Liver (tissue), 3 donors: ENCODE measurements at regions not wholly inside any gene's neighbourhood (a gene's known extent, or its start where the extent isn't known, plus 50 kb on each side); places are given as distances from the start of the nearest gene placed in this dataset.

Experiments
- JUND ChIP-seq, 2 donors: IDR thresholded peaks; 2 replicates each; pipeline ENCODE4 v1.6.1; 2016; ENCODE audit warnings: antibody characterized with exemption in 2 of 2
- RAD21 ChIP-seq, 2 donors: IDR thresholded peaks; 2 replicates each; pipeline ENCODE4 v1.6.1; 2016; ENCODE audit warnings: antibody characterized with exemption in 2 of 2, mild to moderate bottlenecking in 2 of 2
- TF ChIP-seq, protein P1 (sequence below): fragments of 150-350 bp; IDR thresholded peaks from 2 replicates; pipeline ENCODE4 v1.5.1; 2017; ENCODE audit warnings: improper control_type of control experiment, low read depth, low read length; ENCODE audit not compliant: missing input control
- donor health status: healthy.
- donor health status: healthy.

DNA sequence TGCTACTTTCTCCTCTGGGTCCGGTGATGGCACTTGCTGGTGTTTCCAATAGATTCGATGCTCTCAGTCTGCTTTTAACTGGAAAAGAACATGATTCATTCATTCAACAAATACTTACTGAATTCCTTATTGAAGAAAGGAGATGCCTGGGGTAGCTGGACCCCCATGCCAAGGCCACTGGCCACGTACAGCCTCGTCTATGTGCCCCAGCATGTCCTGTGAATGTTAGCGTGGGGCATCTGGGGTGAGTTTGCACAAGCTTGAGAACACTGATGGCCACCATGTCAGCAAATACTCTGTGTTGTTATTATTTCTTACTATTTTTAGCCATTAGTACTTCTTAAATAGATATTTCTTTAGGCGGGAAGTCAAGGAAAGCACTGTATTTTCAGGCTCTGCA, 112.0 kb upstream of the OXGR1 start:
- TF ChIP-seq, protein P1, sequence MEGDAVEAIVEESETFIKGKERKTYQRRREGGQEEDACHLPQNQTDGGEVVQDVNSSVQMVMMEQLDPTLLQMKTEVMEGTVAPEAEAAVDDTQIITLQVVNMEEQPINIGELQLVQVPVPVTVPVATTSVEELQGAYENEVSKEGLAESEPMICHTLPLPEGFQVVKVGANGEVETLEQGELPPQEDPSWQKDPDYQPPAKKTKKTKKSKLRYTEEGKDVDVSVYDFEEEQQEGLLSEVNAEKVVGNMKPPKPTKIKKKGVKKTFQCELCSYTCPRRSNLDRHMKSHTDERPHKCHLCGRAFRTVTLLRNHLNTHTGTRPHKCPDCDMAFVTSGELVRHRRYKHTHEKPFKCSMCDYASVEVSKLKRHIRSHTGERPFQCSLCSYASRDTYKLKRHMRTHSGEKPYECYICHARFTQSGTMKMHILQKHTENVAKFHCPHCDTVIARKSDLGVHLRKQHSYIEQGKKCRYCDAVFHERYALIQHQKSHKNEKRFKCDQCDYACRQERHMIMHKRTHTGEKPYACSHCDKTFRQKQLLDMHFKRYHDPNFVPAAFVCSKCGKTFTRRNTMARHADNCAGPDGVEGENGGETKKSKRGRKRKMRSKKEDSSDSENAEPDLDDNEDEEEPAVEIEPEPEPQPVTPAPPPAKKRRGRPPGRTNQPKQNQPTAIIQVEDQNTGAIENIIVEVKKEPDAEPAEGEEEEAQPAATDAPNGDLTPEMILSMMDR = no peak
- no peak for TF ChIP-seq RAD21 (IDR thresholded peaks at IDR 0.05)
- no peak for TF ChIP-seq JUND (IDR thresholded peaks at IDR 0.05)
